ENCODE measurements at regions not wholly inside any gene's neighbourhood (a gene's known extent, or its start where the extent isn't known, plus 50 kb on each side); places are given as distances from the start of the nearest gene placed in this dataset.

GRCh38 chr19:28843761-28844492 lies 369.0 kb downstream of the UQCRFS1 start:
- no peak for DNase-seq (ENCODE audit: low spot score)

- DNase-seq (ENCODE audit: low spot score) = no peak
Measured at GRCh38 chr19:28841531-28841930, 371.4 kb downstream of the UQCRFS1 start.

GRCh38 chr19:28840891-28841290 lies 372.1 kb downstream of the UQCRFS1 start:
- no peak for DNase-seq (ENCODE audit: low spot score)

GRCh38 chr19:28839455-28839854 lies 373.5 kb downstream of the UQCRFS1 start:
- no peak for DNase-seq (ENCODE audit: low spot score)

- DNase-seq (ENCODE audit: low spot score) = no peak
Measured at GRCh38 chr19:28838909-28839308, 374.0 kb downstream of the UQCRFS1 start.

GRCh38 chr19:28836421-28836820 lies 376.5 kb downstream of the UQCRFS1 start:
- no peak for DNase-seq (ENCODE audit: low spot score)

GRCh38 chr19:28834996-28835395 lies 378.0 kb downstream of the UQCRFS1 start:
- no peak for DNase-seq (ENCODE audit: low spot score)

GRCh38 chr19:28831462-28831861 lies 381.5 kb downstream of the UQCRFS1 start:
- no peak for DNase-seq (ENCODE audit: low spot score)

- DNase-seq (ENCODE audit: low spot score) = no peak
Measured at GRCh38 chr19:28829762-28830161, 383.2 kb downstream of the UQCRFS1 start.

GRCh38 chr19:28829359-28829758 lies 383.6 kb downstream of the UQCRFS1 start:
- no peak for DNase-seq (ENCODE audit: low spot score)

- no peak for DNase-seq (ENCODE audit: low spot score)
Measured at GRCh38 chr19:28828276-28828870, 384.6 kb downstream of the UQCRFS1 start.

- DNase-seq (ENCODE audit: low spot score) = no peak
Measured at GRCh38 chr19:28827382-28827781, 385.6 kb downstream of the UQCRFS1 start.

- no peak for DNase-seq (ENCODE audit: low spot score)
Measured at GRCh38 chr19:28823338-28823961, 389.5 kb downstream of the UQCRFS1 start.

GRCh38 chr19:28820289-28820688 lies 392.7 kb downstream of the UQCRFS1 start:
- no peak for DNase-seq (ENCODE audit: low spot score)

- DNase-seq (ENCODE audit: low spot score) = no peak
Measured at GRCh38 chr19:28815257-28815656, 397.7 kb downstream of the UQCRFS1 start.

- DNase-seq (ENCODE audit: low spot score) = no peak
Measured at GRCh38 chr19:28794301-28794700, 418.6 kb downstream of the UQCRFS1 start.

GRCh38 chr19:28793391-28794168 lies 419.4 kb downstream of the UQCRFS1 start:
- no peak for DNase-seq (ENCODE audit: low spot score)

GRCh38 chr19:28785971-28786370 lies 427.0 kb downstream of the UQCRFS1 start:
- DNase-seq (ENCODE audit: low spot score) = no peak

- DNase-seq (ENCODE audit: low spot score) = no peak
Measured at GRCh38 chr19:28764066-28764465, 448.9 kb downstream of the UQCRFS1 start.

GRCh38 chr19:28746478-28746877 lies 466.5 kb downstream of the UQCRFS1 start:
- DNase-seq (ENCODE audit: low spot score) = no peak

- no peak for DNase-seq (ENCODE audit: low spot score)
Measured at GRCh38 chr19:28744943-28745342, 468.0 kb downstream of the UQCRFS1 start.

- DNase-seq (ENCODE audit: low spot score) = no peak
Measured at GRCh38 chr19:28744014-28744413, 468.9 kb downstream of the UQCRFS1 start.

Measured in D341Med (cell line).